ENCODE measurements at regions not wholly inside any gene's neighbourhood (a gene's known extent, or its start where the extent isn't known, plus 50 kb on each side); places are given as distances from the start of the nearest gene placed in this dataset.

- H2BK120ac ChIP-seq (ENCODE audit: low read depth, low read length) = no peak overlapping the region
- no peak overlapping the region for H3K9ac ChIP-seq (ENCODE audit: low read length)
- no peak overlapping the region for H3K56ac ChIP-seq (ENCODE audit: low read length)
- H3K23ac ChIP-seq (ENCODE audit: low read length) = no peak overlapping the region
- peaks cover 3% of the 10 kb centered on the region for H3K4me1 ChIP-seq (ENCODE audit: control insufficient read depth, low read depth, low read length)
- no peak overlapping the region for H3K27ac ChIP-seq (ENCODE audit: low read depth, low read length)
- H2BK15ac ChIP-seq (replicated peaks; ENCODE audit: low read depth) = no peak overlapping the region
- H3K4me2 ChIP-seq (ENCODE audit: low read length) = no peak overlapping the region
- no peak overlapping the region for H4K5ac ChIP-seq (ENCODE audit: low read length)
- no peak for DNase-seq
- H3K4ac ChIP-seq (ENCODE audit: low read depth, low read length) = no peak overlapping the region
- no peak overlapping the region for H3K18ac ChIP-seq (ENCODE audit: low read length)
- H3K79me2 ChIP-seq (ENCODE audit: control insufficient read depth, insufficient read depth, low read length) = no peaks in the 10 kb centered on the region
- no peak overlapping the region for H2BK5ac ChIP-seq (ENCODE audit: low read length)
- WGBS (ENCODE audit: extremely low coverage, insufficient coverage, low lambda C conversion rate) = no CpG with 5 or more reads among the region's 7 CpGs
- H3K4me3 ChIP-seq (ENCODE audit: low read length) = no peak overlapping the region
- H3K27me3 ChIP-seq (ENCODE audit: insufficient read depth, low read length, poor library complexity) = no peaks in the 10 kb centered on the region
- no peak overlapping the region for H4K8ac ChIP-seq (ENCODE audit: low read depth, low read length)
- H3K36me3 ChIP-seq (ENCODE audit: control insufficient read depth, insufficient read depth, low read length) = no peaks in the 10 kb centered on the region
- no peak overlapping the region for H2AK5ac ChIP-seq (ENCODE audit: low read length)
- no peaks in the 10 kb centered on the region for H3K79me1 ChIP-seq (ENCODE audit: low read length)
Observed at GRCh38 chr6:11366183-11366933, 133.9 kb upstream of the NEDD9 start.

DNA sequence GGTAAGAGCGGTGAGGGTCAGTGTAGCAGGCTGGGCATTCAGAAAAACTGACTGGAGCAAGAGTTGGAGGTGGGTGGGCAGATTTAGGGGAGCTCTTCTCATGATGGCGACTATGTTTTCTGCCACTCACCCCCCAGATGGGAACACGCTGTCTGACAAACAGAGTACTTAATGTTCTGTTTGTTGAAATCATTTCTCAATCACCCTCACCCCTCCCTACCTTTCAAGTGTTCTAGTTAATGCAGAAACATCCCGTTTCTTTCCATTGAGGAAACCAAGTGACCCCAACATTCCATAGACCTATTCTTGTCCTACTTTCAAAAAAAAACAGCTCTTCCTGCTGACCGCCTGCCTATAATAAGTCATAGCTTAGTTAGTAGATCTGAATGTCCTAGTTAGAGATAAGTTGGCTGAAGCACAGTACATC lies 132.5 kb upstream of the NEDD9 start:
- Histone ChIP-seq H3K27me3 (ENCODE audit: insufficient read depth, low read length, poor library complexity) (no peaks in the 10 kb centered on the region), H4K5ac (ENCODE audit: low read length) (no peak overlapping the region), H2BK120ac (ENCODE audit: low read depth, low read length) (no peak overlapping the region), H3K23ac (ENCODE audit: low read length) (no peak overlapping the region), H2BK15ac (replicated peaks; ENCODE audit: low read depth) (peak overlapping the region; percentile 59), H3K79me2 (ENCODE audit: control insufficient read depth, insufficient read depth, low read length) (no peaks in the 10 kb centered on the region), H3K36me3 (ENCODE audit: control insufficient read depth, insufficient read depth, low read length) (no peaks in the 10 kb centered on the region), H4K8ac (ENCODE audit: low read depth, low read length) (no peak overlapping the region), H2AK5ac (ENCODE audit: low read length) (no peak overlapping the region), H3K4ac (ENCODE audit: low read depth, low read length) (no peak overlapping the region), H3K18ac (ENCODE audit: low read length) (no peak overlapping the region), H3K56ac (ENCODE audit: low read length) (no peak overlapping the region), H3K4me1 (ENCODE audit: control insufficient read depth, low read depth, low read length) (peaks cover 3% of the 10 kb centered on the region), H3K4me2 (ENCODE audit: low read length) (no peak overlapping the region), H2BK5ac (ENCODE audit: low read length) (no peak overlapping the region), H3K9ac (ENCODE audit: low read length) (no peak overlapping the region), H3K4me3 (ENCODE audit: low read length) (no peak overlapping the region), H3K27ac (ENCODE audit: low read depth, low read length) (no peak overlapping the region), H3K79me1 (ENCODE audit: low read length) (no peaks in the 10 kb centered on the region)
- no peak for DNase-seq
- WGBS (ENCODE audit: extremely low coverage, insufficient coverage, low lambda C conversion rate) = no CpG with 5 or more reads among the region's 5 CpGs

GRCh38 chr6:11363881-11364576 lies 131.6 kb upstream of the NEDD9 start:
- H3K4me3 ChIP-seq (ENCODE audit: low read length) = no peak overlapping the region
- WGBS (ENCODE audit: extremely low coverage, insufficient coverage, low lambda C conversion rate) = no CpG with 5 or more reads among the region's 2 CpGs
- H3K79me1 ChIP-seq (ENCODE audit: low read length) = no peaks in the 10 kb centered on the region
- H3K56ac ChIP-seq (ENCODE audit: low read length) = no peak overlapping the region
- no peak overlapping the region for H2BK5ac ChIP-seq (ENCODE audit: low read length)
- no peak overlapping the region for H3K9ac ChIP-seq (ENCODE audit: low read length)
- no peak overlapping the region for H3K18ac ChIP-seq (ENCODE audit: low read length)
- no peak overlapping the region for H3K23ac ChIP-seq (ENCODE audit: low read length)
- H3K27me3 ChIP-seq (ENCODE audit: insufficient read depth, low read length, poor library complexity) = no peaks in the 10 kb centered on the region
- no peak overlapping the region for H2AK5ac ChIP-seq (ENCODE audit: low read length)
- no peak overlapping the region for H2BK120ac ChIP-seq (ENCODE audit: low read depth, low read length)
- no peak for DNase-seq
- no peaks in the 10 kb centered on the region for H3K79me2 ChIP-seq (ENCODE audit: control insufficient read depth, insufficient read depth, low read length)
- no peak overlapping the region for H3K27ac ChIP-seq (ENCODE audit: low read depth, low read length)
- no peaks in the 10 kb centered on the region for H3K36me3 ChIP-seq (ENCODE audit: control insufficient read depth, insufficient read depth, low read length)
- H3K4me2 ChIP-seq (ENCODE audit: low read length) = no peak overlapping the region
- no peak overlapping the region for H4K5ac ChIP-seq (ENCODE audit: low read length)
- peaks cover 3% of the 10 kb centered on the region for H3K4me1 ChIP-seq (ENCODE audit: control insufficient read depth, low read depth, low read length)
- no peak overlapping the region for H2BK15ac ChIP-seq (replicated peaks; ENCODE audit: low read depth)
- no peak overlapping the region for H4K8ac ChIP-seq (ENCODE audit: low read depth, low read length)
- no peak overlapping the region for H3K4ac ChIP-seq (ENCODE audit: low read depth, low read length)

DNA sequence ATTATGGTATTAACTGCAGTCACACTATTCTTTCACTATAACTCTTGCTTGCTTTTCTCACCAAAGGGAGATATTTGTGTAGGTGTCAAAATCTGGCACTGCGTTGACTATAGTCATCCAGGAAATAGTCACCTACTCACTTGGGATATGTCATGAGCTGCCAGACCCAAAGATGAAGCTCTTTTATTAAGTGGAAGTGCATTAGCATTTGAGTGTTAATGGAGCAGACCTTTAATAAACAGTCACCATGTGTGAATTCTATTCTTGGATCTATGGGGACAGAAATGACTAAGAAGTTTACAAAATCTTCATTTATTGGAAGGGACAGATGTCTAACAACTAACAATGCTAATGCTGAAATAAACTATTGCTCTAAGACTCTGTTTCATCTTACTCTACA lies 130.1 kb upstream of the NEDD9 start:
- Histone ChIP-seq H3K9ac (ENCODE audit: low read length) (no peak overlapping the region), H3K36me3 (ENCODE audit: control insufficient read depth, insufficient read depth, low read length) (no peaks in the 10 kb centered on the region), H3K4me1 (ENCODE audit: control insufficient read depth, low read depth, low read length) (no peaks in the 10 kb centered on the region), H2BK120ac (ENCODE audit: low read depth, low read length) (no peak overlapping the region), H4K8ac (ENCODE audit: low read depth, low read length) (no peak overlapping the region), H3K79me2 (ENCODE audit: control insufficient read depth, insufficient read depth, low read length) (no peaks in the 10 kb centered on the region), H3K27ac (ENCODE audit: low read depth, low read length) (no peak overlapping the region), H2BK5ac (ENCODE audit: low read length) (no peak overlapping the region), H3K4me2 (ENCODE audit: low read length) (no peak overlapping the region), H2AK5ac (ENCODE audit: low read length) (no peak overlapping the region), H4K5ac (ENCODE audit: low read length) (no peak overlapping the region), H3K27me3 (ENCODE audit: insufficient read depth, low read length, poor library complexity) (no peaks in the 10 kb centered on the region), H3K23ac (ENCODE audit: low read length) (no peak overlapping the region), H2BK15ac (replicated peaks; ENCODE audit: low read depth) (no peak overlapping the region), H3K56ac (ENCODE audit: low read length) (no peak overlapping the region), H3K4ac (ENCODE audit: low read depth, low read length) (no peak overlapping the region), H3K18ac (ENCODE audit: low read length) (no peak overlapping the region), H3K79me1 (ENCODE audit: low read length) (no peaks in the 10 kb centered on the region), H3K4me3 (ENCODE audit: low read length) (no peak overlapping the region)
- no CpG with 5 or more reads among the region's 1 CpG for WGBS (ENCODE audit: extremely low coverage, insufficient coverage, low lambda C conversion rate)
- no peak for DNase-seq

DNA sequence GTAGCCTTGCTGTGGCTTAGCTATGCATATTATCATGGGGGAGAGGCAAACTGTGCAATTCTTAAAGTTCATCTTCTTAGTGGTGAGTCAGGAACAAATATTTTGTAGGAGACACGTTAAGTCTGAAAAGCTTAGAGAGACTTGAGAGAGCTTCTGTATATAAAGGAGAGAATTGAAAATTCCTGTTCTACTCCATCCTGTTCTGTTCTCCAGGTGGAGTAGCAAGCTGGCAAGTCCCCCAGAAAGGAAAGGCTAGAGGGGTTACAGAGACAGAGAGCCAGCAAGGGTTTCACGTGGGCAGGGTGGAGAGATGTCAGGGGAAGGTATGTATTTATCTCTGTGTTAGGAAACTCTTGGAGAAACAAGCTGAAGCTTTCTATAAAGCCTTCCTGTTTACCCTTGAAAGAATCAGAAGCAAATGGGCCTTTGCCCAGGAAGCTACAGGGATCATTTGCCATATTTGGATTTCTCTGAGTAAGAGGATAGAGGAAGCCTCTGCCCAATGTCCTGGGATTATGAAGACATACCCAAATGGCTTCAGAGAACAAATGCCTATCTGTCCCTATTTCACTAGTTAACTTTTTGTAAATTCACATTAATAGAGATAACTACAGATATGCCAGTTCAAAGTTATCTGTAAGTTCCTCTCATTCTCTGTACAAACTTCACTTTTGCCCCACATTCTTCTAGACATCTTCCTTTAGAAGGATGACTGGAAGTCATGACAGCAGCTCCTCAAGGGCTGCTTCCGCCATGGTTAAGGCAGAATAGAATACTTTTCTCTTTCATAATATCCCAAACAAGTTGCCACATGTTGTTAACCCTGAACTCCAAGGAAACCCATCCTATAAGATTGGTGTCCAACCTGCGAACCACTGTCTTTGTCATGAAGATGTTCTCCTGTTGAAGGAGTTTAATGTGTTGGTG lies 126.7 kb upstream of the NEDD9 start:
- Histone ChIP-seq H3K4me1 (ENCODE audit: control insufficient read depth, low read depth, low read length) (no peaks in the 10 kb centered on the region), H2AK5ac (ENCODE audit: low read length) (no peak overlapping the region), H3K9ac (ENCODE audit: low read length) (no peak overlapping the region), H2BK15ac (replicated peaks; ENCODE audit: low read depth) (no peak overlapping the region), H3K4me3 (ENCODE audit: low read length) (no peak overlapping the region), H3K79me1 (ENCODE audit: low read length) (no peaks in the 10 kb centered on the region), H3K27me3 (ENCODE audit: insufficient read depth, low read length, poor library complexity) (no peaks in the 10 kb centered on the region), H4K5ac (ENCODE audit: low read length) (no peak overlapping the region), H3K56ac (ENCODE audit: low read length) (no peak overlapping the region), H3K18ac (ENCODE audit: low read length) (no peak overlapping the region), H3K23ac (ENCODE audit: low read length) (no peak overlapping the region), H3K4me2 (ENCODE audit: low read length) (no peak overlapping the region), H3K27ac (ENCODE audit: low read depth, low read length) (no peak overlapping the region), H2BK5ac (ENCODE audit: low read length) (no peak overlapping the region), H2BK120ac (ENCODE audit: low read depth, low read length) (no peak overlapping the region), H3K4ac (ENCODE audit: low read depth, low read length) (no peak overlapping the region), H4K8ac (ENCODE audit: low read depth, low read length) (no peak overlapping the region), H3K36me3 (ENCODE audit: control insufficient read depth, insufficient read depth, low read length) (no peaks in the 10 kb centered on the region), H3K79me2 (ENCODE audit: control insufficient read depth, insufficient read depth, low read length) (no peaks in the 10 kb centered on the region)
- WGBS (ENCODE audit: extremely low coverage, insufficient coverage, low lambda C conversion rate) = no CpG with 5 or more reads among the region's 4 CpGs
- no peak for DNase-seq

Measured in mesendoderm (in vitro differentiated cells).